Vagina (tissue), 2 donors: ENCODE measurements at regions not wholly inside any gene's neighbourhood (a gene's known extent, or its start where the extent isn't known, plus 50 kb on each side); places are given as distances from the start of the nearest gene placed in this dataset.

Experiments
- DNase-seq, 2 donors: peaks; one replicate each; pipeline ENCODE4 v3.0.0-alpha.2; 2017; ENCODE audit errors: extremely low spot score in 2 of 2
- H3K27ac ChIP-seq: fragments of 200-600 bp; sonication (generic); one replicate; pipeline ENCODE4 v1.5.1; 2019
- H3K27me3 ChIP-seq: fragments of 200-600 bp; sonication (generic); one replicate; pipeline ENCODE4 v1.5.1; 2019
- H3K36me3 ChIP-seq, 2 donors: fragments of 200-600 bp; sonication (generic); one replicate each; pipeline ENCODE4 v1.5.1; 2017 to 2019
- H3K4me1 ChIP-seq: fragments of 200-600 bp; sonication (generic); one replicate; pipeline ENCODE4 v1.5.1; 2019
- H3K4me3 ChIP-seq, 2 donors: fragments of 200-600 bp; sonication (generic); 1 replicate in 1 of 2; 2 replicates in 1 of 2; pipeline ENCODE4 v1.5.1; 2016 to 2019
- H3K9me3 ChIP-seq: fragments of 200-600 bp; sonication (generic); one replicate; pipeline ENCODE4 v1.5.1; 2019
- POLR2A ChIP-seq, 2 donors: fragments of 450-650 bp; IDR thresholded peaks; one replicate each; pipeline ENCODE4 v1.6.1; 2017; ENCODE audit warnings: antibody characterized with exemption in 2 of 2, mild to moderate bottlenecking in 2 of 2, moderate library complexity in 2 of 2
- POLR2AphosphoS5 ChIP-seq, 2 donors: sonication (generic); formaldehyde crosslinking; IDR thresholded peaks; one replicate each; pipeline ENCODE4 v1.9.0; 2017; ENCODE audit warnings: antibody characterized with exemption in 2 of 2, mild to moderate bottlenecking in 2 of 2, low read depth in 1 of 2; ENCODE audit not compliant: insufficient read depth in 1 of 2
- intact Hi-C: fragments of 100-400 bp; cut with DNase I; formaldehyde crosslinking; loops from one replicate; pipeline ENCODE4 v1.15.1; 2023
- TF ChIP-seq, protein P1 (sequence below), 3 experiments: fragments of 450-650 bp in 2 of 3; fragments of 200-600 bp in 1 of 3; sonication (generic) in 1 of 3; IDR thresholded peaks; one replicate each; pipeline ENCODE4 v1.5.1; 2017 to 2019; ENCODE audit warnings: antibody characterized with exemption in 3 of 3, mild to moderate bottlenecking in 2 of 3, moderate library complexity in 2 of 3

DNA sequence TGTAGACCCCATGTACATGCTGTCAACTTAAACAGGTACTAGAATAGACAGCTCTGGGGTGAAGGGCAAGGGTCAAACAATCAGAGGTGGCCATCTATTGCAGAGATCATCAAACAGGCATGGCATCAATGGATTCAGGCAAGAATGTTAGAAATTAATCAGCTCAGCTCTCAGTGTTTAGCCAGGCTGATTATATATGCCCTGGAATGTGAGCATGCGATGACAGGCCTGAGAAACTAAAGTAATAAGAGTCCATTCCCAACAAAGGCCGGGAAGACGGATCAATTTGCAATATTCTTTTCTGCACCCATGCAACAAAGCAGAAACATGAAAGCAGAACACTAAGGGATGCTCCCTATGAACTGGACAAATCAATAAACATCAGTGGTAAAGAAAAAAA lies 380.5 kb upstream of the SPRED2 start:
- Histone ChIP-seq H3K9me3 (no peaks in the 10 kb centered on the region), H3K4me3 (no peak overlapping the region), H3K36me3 (no peaks in the 10 kb centered on the region), H3K27ac (no peak overlapping the region), H3K27me3 (no peaks in the 10 kb centered on the region), H3K4me1 (no peaks in the 10 kb centered on the region)
- no peak for TF ChIP-seq POLR2A (IDR thresholded peaks at IDR 0.05)
- TF ChIP-seq, protein P1, sequence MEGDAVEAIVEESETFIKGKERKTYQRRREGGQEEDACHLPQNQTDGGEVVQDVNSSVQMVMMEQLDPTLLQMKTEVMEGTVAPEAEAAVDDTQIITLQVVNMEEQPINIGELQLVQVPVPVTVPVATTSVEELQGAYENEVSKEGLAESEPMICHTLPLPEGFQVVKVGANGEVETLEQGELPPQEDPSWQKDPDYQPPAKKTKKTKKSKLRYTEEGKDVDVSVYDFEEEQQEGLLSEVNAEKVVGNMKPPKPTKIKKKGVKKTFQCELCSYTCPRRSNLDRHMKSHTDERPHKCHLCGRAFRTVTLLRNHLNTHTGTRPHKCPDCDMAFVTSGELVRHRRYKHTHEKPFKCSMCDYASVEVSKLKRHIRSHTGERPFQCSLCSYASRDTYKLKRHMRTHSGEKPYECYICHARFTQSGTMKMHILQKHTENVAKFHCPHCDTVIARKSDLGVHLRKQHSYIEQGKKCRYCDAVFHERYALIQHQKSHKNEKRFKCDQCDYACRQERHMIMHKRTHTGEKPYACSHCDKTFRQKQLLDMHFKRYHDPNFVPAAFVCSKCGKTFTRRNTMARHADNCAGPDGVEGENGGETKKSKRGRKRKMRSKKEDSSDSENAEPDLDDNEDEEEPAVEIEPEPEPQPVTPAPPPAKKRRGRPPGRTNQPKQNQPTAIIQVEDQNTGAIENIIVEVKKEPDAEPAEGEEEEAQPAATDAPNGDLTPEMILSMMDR (IDR thresholded peaks at IDR 0.05): no peak
- no peak for TF ChIP-seq POLR2AphosphoS5 (IDR thresholded peaks at IDR 0.05; ENCODE audit: insufficient read depth in 1 of 2, low read depth in 1 of 2)
- no peak for DNase-seq
- intact Hi-C loops: no loop called here

DNA sequence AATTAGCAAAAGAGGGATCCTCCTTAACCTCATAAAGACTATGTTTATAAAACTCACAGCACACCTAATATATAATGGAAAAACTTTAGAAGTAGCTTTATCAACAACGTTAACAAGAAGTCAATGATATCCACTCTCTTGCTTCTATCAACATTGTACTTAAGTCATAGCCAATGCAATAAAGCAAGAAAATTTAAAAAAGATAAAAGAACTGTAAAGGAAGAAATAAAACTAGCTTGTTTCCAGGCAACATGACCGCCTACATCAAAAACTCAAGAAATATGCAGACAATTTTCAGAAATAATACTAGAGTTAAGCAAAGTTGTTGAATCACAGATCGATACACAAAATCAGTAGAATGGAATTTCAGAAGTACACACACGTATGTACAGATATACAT lies 375.5 kb upstream of the SPRED2 start:
- intact Hi-C loops: no loop called here
- no peak for DNase-seq
- Histone ChIP-seq H3K36me3 (no peaks in the 10 kb centered on the region), H3K4me1 (no peaks in the 10 kb centered on the region), H3K4me3 (no peak overlapping the region), H3K27ac (no peak overlapping the region), H3K9me3 (no peaks in the 10 kb centered on the region), H3K27me3 (no peaks in the 10 kb centered on the region)
- no peak for TF ChIP-seq POLR2A (IDR thresholded peaks at IDR 0.05)
- TF ChIP-seq, protein P1 (IDR thresholded peaks at IDR 0.05): no peak
- TF ChIP-seq POLR2AphosphoS5 (IDR thresholded peaks at IDR 0.05; ENCODE audit: insufficient read depth in 1 of 2, low read depth in 1 of 2): no peak

DNA sequence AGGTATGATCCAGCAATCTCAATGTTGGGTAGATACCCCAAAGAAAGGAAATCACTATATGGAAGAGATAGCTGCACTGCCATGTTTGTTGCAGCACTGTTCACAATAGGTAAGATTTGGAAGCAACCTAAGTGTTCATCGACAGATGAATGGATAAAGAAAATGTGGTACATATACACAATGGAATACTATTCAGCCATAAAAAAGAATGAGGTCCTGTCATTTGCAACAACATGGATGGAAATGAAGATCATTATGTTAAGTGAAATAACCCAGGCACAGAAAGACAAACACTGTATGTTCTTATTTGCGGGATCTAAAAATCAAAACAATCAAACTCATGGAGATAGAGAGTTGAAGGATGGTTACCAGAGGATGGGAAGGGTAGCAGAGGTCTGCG lies 372.4 kb upstream of the SPRED2 start:
- no peak for DNase-seq
- Histone ChIP-seq H3K27ac (no peak overlapping the region), H3K36me3 (no peaks in the 10 kb centered on the region), H3K4me1 (no peaks in the 10 kb centered on the region), H3K27me3 (no peaks in the 10 kb centered on the region), H3K9me3 (no peaks in the 10 kb centered on the region), H3K4me3 (no peak overlapping the region)
- intact Hi-C loops: no loop called here
- TF ChIP-seq POLR2A (IDR thresholded peaks at IDR 0.05): no peak
- TF ChIP-seq, protein P1 (IDR thresholded peaks at IDR 0.05): no peak

DNA sequence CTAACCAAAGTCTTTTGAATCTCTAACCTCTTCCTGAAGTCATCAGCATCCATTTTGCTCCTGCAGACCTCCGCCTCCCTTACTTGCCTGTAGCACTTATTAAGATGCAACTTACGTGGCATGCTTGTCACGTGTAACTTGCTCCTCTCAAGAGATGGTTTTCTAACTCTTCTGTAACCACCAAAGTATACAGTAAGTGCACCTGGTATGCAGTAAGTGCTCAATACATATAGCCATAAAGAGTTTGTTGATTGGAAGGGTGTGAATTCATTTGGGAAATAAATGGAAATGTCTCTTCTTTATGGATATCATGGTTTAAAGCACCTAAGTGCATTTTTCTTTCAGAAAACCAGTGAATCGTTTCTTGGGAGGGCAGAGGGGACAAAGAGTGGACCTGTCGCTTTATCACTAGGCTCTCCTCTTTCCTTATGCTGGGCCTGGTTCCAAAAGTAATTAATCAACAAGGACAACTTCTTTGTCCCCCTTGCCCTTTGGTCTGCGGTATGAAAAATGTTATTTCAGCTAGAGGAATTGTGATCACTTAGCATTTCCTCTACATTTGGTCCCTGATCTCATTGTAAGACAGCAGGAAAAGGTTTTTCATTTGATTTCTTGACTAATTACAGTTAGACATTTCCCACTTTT lies 370.0 kb upstream of the SPRED2 start:
- no peaks in the 10 kb centered on the region for H3K4me1 ChIP-seq
- no peaks in the 10 kb centered on the region for H3K36me3 ChIP-seq
- TF ChIP-seq, protein P1 (IDR thresholded peaks at IDR 0.05): no peak
- no peak for TF ChIP-seq POLR2A (IDR thresholded peaks at IDR 0.05)
- TF ChIP-seq POLR2AphosphoS5 (IDR thresholded peaks at IDR 0.05; ENCODE audit: insufficient read depth in 1 of 2, low read depth in 1 of 2): no peak
- H3K9me3 ChIP-seq: no peaks in the 10 kb centered on the region
- H3K27ac ChIP-seq: no peak overlapping the region
- intact Hi-C loops: no loop called here
- no peak overlapping the region for H3K4me3 ChIP-seq
- DNase-seq: no peak
- no peaks in the 10 kb centered on the region for H3K27me3 ChIP-seq

DNA sequence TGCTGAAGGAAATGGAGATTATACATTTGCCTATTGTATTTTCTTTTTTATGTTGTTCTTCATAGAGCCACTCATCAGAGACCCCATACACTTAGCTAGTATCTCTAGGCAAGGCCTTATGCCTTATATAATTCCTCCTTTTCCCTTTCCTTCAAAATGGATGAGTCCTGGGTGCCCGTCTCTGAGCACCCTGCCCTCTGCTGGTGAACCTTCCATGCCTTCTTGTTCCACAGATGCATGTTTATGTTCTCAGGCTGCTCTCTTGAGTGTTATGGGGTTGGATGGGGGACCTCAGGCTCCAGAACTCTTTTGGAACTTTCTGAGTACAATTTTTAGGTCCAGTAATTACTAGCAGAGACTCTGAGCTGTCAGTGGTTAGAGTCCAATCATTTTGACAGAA lies 368.6 kb upstream of the SPRED2 start:
- H3K4me1 ChIP-seq: no peaks in the 10 kb centered on the region
- no peak for DNase-seq
- H3K27ac ChIP-seq: no peak overlapping the region
- no peaks in the 10 kb centered on the region for H3K27me3 ChIP-seq
- no peaks in the 10 kb centered on the region for H3K9me3 ChIP-seq
- TF ChIP-seq POLR2A (IDR thresholded peaks at IDR 0.05) (no peak), POLR2AphosphoS5 (IDR thresholded peaks at IDR 0.05; ENCODE audit: insufficient read depth in 1 of 2, low read depth in 1 of 2) (no peak)
- TF ChIP-seq, protein P1 (IDR thresholded peaks at IDR 0.05): no peak
- intact Hi-C loops: no loop called here
- no peaks in the 10 kb centered on the region for H3K36me3 ChIP-seq
- no peak overlapping the region for H3K4me3 ChIP-seq
